ENCODE measurements at regions not wholly inside any gene's neighbourhood (a gene's known extent, or its start where the extent isn't known, plus 50 kb on each side); places are given as distances from the start of the nearest gene placed in this dataset.

DNA sequence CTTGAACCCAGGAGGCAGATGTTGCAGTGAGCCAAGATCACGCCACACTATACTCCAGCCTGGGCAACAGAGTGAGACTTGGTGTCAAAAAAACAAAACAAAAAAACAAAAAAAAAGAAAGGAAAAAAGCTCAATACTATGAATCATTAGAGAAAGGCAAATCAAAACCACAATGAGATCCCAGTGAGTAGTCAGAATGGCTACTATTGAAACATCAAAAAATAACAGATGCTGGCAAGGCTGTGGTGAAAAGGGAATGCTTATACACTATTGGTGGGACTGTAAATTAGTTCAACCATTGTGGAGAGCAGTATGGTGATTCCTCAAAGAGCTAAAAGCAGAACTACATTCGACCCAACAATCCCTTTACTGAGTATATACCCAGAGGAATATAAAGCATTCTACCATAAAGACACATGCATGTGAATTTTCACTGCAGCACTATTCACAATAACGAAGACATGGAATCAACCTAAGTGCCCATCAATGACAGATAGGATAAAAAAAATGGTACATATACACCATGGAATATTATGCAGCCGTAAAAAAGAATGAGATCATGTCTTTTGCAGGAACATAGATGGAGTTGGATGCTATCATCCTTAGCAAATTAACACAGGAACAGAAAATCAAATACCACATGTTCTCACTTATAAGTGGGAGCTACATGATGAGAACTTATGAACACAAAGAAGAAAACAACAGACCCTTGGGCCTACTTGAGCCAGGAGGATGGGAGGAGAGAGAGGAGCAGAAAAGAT is 81.9 kb upstream of the ARRDC3 start:
- Histone ChIP-seq H3K4me3 (ENCODE audit: control extremely low read depth in 1 of 5, extremely low read depth in 1 of 5, insufficient read depth in 1 of 5, low read depth in 2 of 5, low read length in 4 of 5) (no peak overlapping the region), H3K36me3 (replicated peaks in 1 of 2; ENCODE audit: control extremely low read depth in 1 of 2, control insufficient read depth in 1 of 2, extremely low read depth in 1 of 2, insufficient read depth in 2 of 2, low read length in 1 of 2) (no peaks in the 10 kb centered on the region), H3K4me2 (replicated peaks; ENCODE audit: low read depth, low read length, poor library complexity, severe bottlenecking) (no peak overlapping the region), H2AFZ (ENCODE audit: insufficient read depth, low read depth, low read length, poor library complexity, severe bottlenecking) (no peak overlapping the region), H4K20me1 (ENCODE audit: control insufficient read depth, insufficient read depth, low read length, poor library complexity, severe bottlenecking) (no peaks in the 10 kb centered on the region), H3K9ac (ENCODE audit: low read length) (no peak overlapping the region), H3K9me3 (ENCODE audit: control extremely low read depth in 1 of 3, control insufficient read depth in 2 of 3, insufficient read depth in 1 of 3, low read length in 2 of 3) (no peaks in the 10 kb centered on the region), H3K27ac (ENCODE audit: low read length in 2 of 2) (no peak overlapping the region), H3K27me3 (replicated peaks in 1 of 4; ENCODE audit: control extremely low read depth in 1 of 4, control insufficient read depth in 3 of 4, insufficient read depth in 4 of 4, low read length in 3 of 4) (no peaks in the 10 kb centered on the region), H3K4me1 (ENCODE audit: control insufficient read depth in 2 of 2, insufficient read depth in 2 of 2, low read length in 2 of 2) (no peaks in the 10 kb centered on the region), H3K79me2 (ENCODE audit: control insufficient read depth, insufficient read depth, low read length) (no peaks in the 10 kb centered on the region)
- DNase-seq = no peak
- ChIA-PET POLR2A (no interaction called here), CTCF (no interaction called here)
- Mint-ChIP-seq H3K27me3 (peaks cover 9% of the 10 kb centered on the region), H3K4me1 (no peaks in the 10 kb centered on the region), H3K27ac (no peak overlapping the region), H3K9me3 (ENCODE audit: insufficient read depth) (peaks cover 13% of the 10 kb centered on the region), H3K4me3 (no peak overlapping the region)
- intact Hi-C loops (cut with micrococcal nuclease) = no loop called here
- WGBS (ENCODE audit: insufficient coverage) = 40% methylated on average over 1 of the region's 4 CpGs
- TF ChIP-seq EZH2 (IDR thresholded peaks at IDR 0.05; ENCODE audit: borderline replicate concordance, insufficient read depth, low read depth, low read length, poor library complexity, severe bottlenecking) = no peak
- TF ChIP-seq, protein P1, sequence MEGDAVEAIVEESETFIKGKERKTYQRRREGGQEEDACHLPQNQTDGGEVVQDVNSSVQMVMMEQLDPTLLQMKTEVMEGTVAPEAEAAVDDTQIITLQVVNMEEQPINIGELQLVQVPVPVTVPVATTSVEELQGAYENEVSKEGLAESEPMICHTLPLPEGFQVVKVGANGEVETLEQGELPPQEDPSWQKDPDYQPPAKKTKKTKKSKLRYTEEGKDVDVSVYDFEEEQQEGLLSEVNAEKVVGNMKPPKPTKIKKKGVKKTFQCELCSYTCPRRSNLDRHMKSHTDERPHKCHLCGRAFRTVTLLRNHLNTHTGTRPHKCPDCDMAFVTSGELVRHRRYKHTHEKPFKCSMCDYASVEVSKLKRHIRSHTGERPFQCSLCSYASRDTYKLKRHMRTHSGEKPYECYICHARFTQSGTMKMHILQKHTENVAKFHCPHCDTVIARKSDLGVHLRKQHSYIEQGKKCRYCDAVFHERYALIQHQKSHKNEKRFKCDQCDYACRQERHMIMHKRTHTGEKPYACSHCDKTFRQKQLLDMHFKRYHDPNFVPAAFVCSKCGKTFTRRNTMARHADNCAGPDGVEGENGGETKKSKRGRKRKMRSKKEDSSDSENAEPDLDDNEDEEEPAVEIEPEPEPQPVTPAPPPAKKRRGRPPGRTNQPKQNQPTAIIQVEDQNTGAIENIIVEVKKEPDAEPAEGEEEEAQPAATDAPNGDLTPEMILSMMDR (IDR thresholded peaks at IDR 0.05) = no peak
- no peak for ATAC-seq (ENCODE audit: low read depth)

DNA sequence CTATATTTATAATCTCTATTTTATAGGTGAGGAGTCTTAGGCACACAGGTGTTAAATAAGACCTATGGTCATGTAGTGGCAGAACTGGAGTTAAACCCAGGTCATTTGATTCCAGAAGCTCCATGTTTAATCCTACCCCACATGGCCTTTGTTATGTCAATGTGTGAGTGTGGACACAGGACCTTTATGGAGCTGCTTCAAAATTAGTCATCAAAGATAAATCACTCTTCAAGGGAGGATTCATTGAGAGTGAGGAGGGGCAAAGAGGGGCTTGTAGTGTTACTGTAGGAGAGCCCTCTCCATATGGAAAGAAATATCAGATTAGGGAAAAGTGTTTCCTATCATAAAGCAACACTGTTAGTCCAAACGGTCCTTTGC is 74.6 kb upstream of the ARRDC3 start:
- no peaks in the 10 kb centered on the region for H3K9me3 ChIP-seq (ENCODE audit: control extremely low read depth in 1 of 3, control insufficient read depth in 2 of 3, insufficient read depth in 1 of 3, low read length in 2 of 3)
- no peak overlapping the region for H3K4me3 Mint-ChIP-seq
- H3K27ac ChIP-seq (ENCODE audit: low read length in 2 of 2) = no peak overlapping the region
- no peaks in the 10 kb centered on the region for H3K4me1 Mint-ChIP-seq
- DNase-seq (no peak), ATAC-seq (ENCODE audit: low read depth) (no peak)
- ChIA-PET POLR2A (no interaction called here), CTCF (no interaction called here)
- no peak overlapping the region for H3K9ac ChIP-seq (ENCODE audit: low read length)
- H3K9me3 Mint-ChIP-seq (ENCODE audit: insufficient read depth) = no peaks in the 10 kb centered on the region
- no peaks in the 10 kb centered on the region for H3K4me1 ChIP-seq (ENCODE audit: control insufficient read depth in 2 of 2, insufficient read depth in 2 of 2, low read length in 2 of 2)
- no peaks in the 10 kb centered on the region for H3K27me3 Mint-ChIP-seq
- H3K79me2 ChIP-seq (ENCODE audit: control insufficient read depth, insufficient read depth, low read length) = no peaks in the 10 kb centered on the region
- H2AFZ ChIP-seq (ENCODE audit: insufficient read depth, low read depth, low read length, poor library complexity, severe bottlenecking) = no peak overlapping the region
- H3K36me3 ChIP-seq (replicated peaks in 1 of 2; ENCODE audit: control extremely low read depth in 1 of 2, control insufficient read depth in 1 of 2, extremely low read depth in 1 of 2, insufficient read depth in 2 of 2, low read length in 1 of 2) = no peaks in the 10 kb centered on the region
- no peaks in the 10 kb centered on the region for H4K20me1 ChIP-seq (ENCODE audit: control insufficient read depth, insufficient read depth, low read length, poor library complexity, severe bottlenecking)
- intact Hi-C loops (cut with micrococcal nuclease) = no loop called here
- no peak overlapping the region for H3K4me2 ChIP-seq (replicated peaks; ENCODE audit: low read depth, low read length, poor library complexity, severe bottlenecking)
- WGBS (ENCODE audit: insufficient coverage) = no CpG with 5 or more reads among the region's 1 CpG
- no peaks in the 10 kb centered on the region for H3K27me3 ChIP-seq (replicated peaks in 1 of 4; ENCODE audit: control extremely low read depth in 1 of 4, control insufficient read depth in 3 of 4, insufficient read depth in 4 of 4, low read length in 3 of 4)
- no peak overlapping the region for H3K4me3 ChIP-seq (ENCODE audit: control extremely low read depth in 1 of 5, extremely low read depth in 1 of 5, insufficient read depth in 1 of 5, low read depth in 2 of 5, low read length in 4 of 5)
- TF ChIP-seq, protein P1 (IDR thresholded peaks at IDR 0.05) = no peak
- TF ChIP-seq EZH2 (IDR thresholded peaks at IDR 0.05; ENCODE audit: borderline replicate concordance, insufficient read depth, low read depth, low read length, poor library complexity, severe bottlenecking) = no peak
- no peak overlapping the region for H3K27ac Mint-ChIP-seq

All from B cell (primary cell).